ENCODE measurements at regions not wholly inside any gene's neighbourhood (a gene's known extent, or its start where the extent isn't known, plus 50 kb on each side); places are given as distances from the start of the nearest gene placed in this dataset.
"Not testable (repeated sequence)": the region's sequence is repeated elsewhere in the genome, so short reads cannot be mapped to it uniquely, and the experiment has no call there.

DNA sequence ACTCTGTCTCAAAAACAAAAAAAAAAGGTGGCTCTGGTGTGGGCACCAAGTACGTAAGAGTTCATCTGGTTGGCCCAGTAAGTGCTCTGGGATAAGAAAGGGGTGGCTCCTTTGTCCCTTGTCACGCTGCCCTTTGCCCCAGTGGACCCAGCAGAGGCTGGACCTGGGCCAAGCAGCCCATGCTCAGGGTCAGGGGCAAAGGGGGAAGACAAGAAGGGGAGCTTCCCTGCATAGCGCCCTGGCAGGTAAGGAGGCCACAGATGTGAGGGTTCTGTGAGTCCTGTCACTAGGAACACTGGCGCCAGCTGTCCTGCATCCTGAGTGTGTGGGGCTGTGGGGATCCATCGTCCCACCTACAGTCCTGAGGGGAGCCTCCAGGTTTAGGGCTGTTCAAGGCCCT, 65.3 kb downstream of the GADD45G start:
- DNase-seq (ENCODE audit: low spot score) = no peak
- intact Hi-C loops (cut with DNase I) = no loop called here

DNA sequence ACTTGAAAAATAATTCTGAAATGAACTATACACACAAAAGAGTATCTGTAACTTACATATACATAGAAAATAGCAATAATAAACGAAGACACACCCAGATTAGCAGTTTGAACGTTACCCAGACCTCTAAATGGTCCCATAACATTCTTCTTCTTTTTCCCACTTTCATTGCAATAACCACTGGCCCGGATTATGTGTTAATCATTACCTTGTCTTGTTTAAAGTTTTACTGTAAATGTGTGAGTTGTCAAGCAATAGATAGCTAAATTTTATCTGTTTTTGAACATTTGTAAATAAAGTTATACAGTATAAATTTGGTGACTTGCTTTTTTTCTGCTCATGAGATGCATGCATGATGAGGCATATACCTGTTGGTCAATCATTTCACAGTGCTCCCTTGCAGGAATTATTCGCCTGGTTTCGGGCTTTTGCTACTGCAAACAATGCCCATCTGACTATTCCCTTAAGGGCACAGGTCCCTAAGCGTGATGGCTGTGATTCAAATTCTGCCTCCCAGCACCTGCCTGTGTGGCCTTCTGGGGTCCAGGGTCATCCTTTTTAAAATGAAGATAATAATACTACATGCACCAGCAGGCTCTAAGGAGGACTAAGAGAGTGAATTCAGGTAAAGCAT, 66.1 kb downstream of the GADD45G start:
- intact Hi-C loops (cut with DNase I) = no loop called here

DNA sequence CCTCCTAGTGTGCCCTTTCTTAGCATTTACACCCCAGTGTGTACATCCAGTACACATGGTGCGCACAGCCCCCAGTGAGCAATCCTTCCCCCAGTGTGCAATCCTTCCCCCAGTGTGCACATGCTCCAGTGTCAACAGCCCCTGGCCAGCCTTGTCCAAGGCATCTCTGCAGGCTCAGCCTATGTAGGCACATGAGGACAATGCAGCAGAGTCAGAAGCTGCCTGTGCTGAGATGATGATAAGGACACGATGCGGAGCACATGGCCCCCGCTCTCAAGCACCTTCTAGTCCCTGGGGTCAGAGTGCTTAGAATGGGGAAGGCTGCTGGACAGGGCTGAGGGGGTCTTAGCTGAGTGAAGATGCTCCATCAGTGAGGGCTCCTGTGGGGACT, 69.8 kb downstream of the GADD45G start:
- no peak for DNase-seq (ENCODE audit: low spot score)
- intact Hi-C loops (cut with DNase I) = no loop called here

More for the DNA sequence above, 66.1 kb downstream of the GADD45G start:
- DNase-seq (ENCODE audit: low spot score) = no peak

DNA sequence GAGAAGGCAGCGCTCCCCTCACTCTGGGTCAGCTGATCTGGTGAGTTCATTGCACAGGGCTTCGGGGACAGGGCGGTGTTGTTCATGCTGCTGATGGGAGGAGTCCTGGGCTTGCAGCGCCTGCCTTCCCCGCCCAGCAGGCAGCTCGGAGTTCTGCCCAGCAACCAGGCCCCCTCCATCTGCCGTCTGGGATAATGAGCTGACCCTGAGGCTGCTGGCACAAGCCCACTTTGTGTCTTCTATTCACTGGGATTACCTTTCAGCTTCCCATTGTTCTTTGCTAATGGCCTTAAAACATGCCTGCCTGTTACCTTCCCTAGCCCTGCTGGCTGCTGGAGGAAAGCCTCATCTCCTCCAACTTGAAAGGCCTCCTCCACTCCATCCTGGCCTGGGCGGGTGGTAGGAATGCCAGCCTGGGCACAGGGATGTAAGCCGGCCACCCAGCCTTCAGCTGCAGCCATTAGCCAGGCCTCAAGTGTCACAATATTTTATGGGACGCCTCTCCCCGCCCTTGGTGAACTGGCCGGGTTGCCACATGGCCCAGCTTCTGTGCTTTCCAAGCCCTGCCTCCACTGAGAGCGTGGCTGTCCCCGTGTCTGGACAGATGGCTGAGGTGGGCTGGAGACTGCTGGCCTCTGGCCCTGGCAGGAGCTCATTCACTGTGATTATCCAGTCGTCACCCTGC, 70.4 kb downstream of the GADD45G start:
- intact Hi-C loops (cut with DNase I) = no loop called here

DNA sequence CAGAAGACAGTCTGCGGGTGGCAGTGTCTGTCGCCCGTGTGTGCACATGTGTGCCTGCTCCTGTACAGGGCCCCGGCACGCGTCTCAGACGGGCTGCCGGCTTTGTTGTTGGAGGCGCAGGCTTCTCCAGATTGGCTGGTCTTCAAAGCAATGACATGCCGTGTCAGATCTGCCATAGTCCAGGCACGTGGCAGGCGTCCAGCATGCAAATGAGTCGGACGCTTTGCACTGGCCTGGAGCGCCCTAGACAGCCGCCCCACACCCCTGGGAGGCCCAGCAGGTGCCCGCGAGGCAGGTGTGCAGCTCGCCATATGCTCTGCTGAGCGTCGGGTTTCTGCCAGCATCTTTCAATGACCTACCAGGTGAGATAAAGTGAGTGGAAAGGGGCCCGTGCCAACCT, 71.5 kb downstream of the GADD45G start:
- peak; percentile 48 for DNase-seq (ENCODE audit: low spot score)
- intact Hi-C loops (cut with DNase I) = no loop called here

More for the DNA sequence above, 70.4 kb downstream of the GADD45G start:
- no peak for DNase-seq (ENCODE audit: low spot score)

DNA sequence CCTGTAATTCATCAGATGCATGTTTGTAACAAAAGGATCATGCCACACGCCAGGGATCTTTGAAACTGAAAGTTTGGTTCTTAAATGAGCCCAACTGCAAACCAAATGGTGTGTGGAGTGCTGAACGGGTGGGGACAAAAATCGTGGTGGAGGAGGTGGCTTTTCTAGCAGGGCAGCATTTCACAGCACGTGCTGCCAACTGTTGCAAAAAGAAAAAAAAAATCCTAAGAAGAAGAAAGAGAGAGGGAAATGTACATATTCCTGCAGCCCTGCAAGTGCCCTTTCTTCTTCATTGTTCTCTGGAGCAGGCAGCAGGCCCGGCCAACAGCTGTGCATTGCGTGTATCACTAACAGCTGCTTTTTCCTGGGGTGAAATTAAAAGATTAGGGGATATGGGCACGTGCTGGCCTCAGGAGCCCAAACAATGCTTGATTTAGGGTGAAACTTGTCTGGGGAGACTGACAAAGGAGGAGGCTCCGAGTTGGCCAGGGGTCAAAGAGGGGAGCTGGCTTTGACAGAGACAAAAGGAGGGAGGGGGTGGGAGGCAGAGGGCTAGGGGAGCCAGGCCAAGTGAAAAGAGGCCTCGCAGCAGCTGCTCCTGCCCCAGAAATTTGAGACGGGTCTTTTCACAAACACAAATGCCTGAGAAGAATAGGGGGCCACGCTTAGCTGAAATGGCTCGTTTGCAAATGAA, 73.0 kb downstream of the GADD45G start:
- DNase-seq (ENCODE audit: low spot score) = peak; percentile 38
- intact Hi-C loops (cut with DNase I) = no loop called here

DNA sequence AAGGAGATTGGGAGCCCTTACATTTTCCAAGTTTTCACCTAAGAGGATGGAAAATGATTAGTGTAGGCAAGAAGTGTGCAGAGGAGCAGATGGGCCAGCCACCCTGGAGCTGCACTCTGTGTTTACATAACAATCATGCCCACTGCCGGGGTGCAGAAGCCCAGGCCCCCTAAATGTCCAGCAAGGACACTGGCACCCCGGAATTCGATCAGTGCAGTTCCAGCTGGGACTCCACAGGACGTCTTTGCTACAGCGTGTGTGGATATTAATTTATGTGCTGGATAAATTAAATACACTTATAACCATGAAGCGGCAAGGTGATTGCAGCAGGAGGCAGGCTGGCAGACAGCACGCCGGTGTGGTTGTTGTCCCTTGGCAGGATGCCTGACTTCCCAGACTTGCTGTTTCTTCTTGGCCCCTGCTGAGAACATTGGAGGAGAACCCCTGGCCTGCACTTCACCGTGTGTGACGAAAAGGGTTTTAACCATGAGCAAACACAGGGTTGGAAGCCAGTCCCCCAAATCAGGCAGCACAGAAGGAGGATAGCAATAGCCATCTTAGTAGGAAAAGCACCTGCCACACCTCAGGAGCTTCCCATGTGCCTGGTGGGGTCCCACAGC, 73.7 kb downstream of the GADD45G start:
- intact Hi-C loops (cut with DNase I) = no loop called here
- DNase-seq (ENCODE audit: low spot score) = no peak

DNA sequence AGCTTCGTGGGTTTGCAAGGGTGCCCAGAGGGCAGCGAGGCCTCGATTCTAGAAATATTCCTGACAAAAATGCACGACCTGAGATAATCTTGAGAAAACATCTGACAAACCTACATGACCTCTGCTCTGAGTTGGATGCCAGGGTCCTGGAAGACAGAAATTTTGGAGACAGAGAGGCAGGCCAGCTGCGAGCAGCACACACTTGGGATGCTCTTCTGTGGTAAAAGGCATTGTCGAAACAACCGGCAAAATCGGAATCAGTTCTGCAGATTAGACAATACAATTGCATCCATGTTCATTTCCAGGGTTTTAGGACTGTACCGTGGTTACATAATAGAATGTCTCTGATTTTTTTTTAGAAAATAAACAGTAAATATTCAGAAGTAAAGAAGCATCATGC, 74.2 kb downstream of the GADD45G start:
- intact Hi-C loops (cut with DNase I) = no loop called here
- no peak for DNase-seq (ENCODE audit: low spot score)

DNA sequence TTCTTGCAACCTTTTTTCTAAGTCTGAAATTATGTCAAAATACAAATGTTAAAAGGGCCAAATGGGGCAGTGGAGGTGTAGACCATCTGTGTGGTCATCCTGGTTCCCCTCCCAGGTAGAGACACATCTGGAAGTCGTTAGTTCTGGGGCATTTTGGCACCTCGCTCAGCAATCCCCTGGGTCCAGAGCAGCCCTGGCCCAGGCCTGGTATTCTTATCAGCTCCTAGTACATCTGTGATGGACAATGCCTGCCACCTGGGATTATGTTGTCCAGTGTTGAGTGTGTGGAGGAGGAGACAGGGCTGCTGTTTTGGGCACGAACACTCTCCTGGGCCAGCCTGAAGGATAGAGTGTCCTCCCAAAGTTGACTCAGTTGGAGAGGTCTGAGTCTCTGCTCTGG, 74.8 kb downstream of the GADD45G start:
- DNase-seq (ENCODE audit: low spot score) = no peak
- intact Hi-C loops (cut with DNase I) = no loop called here

DNA sequence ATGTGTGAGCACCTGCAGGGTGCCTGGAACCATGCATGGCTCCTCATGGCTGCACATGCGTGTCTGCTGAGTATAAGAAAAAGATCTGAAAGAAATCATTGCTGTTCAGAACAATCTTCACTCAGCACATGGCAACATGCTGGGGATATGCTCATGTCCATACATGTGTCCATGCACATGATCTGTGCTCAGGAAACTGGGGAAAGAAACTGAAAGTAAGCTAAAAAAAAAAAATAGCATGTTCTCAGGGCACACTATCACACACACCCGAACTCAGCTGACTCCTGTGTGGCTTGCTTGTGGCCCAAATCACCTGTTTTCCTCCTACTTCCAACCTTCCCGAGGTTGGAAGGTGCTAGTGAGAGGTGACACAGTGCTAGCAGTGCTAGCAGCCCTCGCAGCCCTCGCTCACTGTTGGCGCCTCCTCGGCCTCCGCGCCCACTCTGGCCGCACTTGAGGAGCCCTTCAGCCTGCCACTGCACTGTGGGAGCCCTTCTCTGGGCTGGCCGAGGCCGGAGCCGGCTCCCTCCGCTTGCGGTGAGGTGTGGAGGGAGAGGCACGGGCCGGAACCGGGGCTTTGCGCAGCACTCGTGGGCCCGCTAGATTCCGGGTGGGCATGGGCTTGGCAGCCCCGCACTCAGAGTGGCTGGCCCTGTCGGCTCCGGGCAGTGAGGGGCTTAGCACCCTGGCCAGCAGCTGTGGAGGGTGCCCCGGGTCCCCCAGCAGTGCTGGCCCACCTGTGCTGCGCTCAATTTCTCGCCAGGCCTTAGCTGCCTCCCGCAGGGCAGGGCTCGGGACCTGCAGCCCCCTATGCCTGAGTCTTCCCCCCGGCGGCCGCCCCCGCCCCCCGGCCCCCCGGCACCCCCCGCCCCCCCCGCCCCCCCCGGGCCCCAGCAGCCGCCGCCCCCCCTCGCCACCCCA, 76.0 kb downstream of the GADD45G start:
- DNase-seq (ENCODE audit: low spot score) = peak; percentile 80
- intact Hi-C loops (cut with DNase I) = no loop called here

DNA sequence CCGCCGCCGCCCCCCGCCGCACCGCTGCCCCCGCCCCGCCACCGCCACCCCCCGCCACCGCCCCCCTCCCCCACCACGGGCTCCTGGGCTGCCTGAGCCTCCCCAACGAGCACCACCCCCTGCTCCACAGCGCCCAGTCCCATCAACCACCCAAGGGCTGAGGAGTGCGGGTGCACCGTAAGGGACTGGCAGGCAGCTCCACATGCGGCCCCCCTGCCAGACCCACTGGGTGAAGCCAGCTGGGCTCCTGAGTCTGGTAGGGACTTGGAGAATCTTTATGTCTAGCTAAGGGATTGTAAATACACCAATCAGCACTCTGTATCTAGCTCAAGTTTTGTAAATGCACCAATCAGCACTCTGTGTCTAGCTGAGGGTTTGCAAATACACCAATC, 76.7 kb downstream of the GADD45G start:
- intact Hi-C loops (cut with DNase I) = not testable (repeated sequence)
- peak; percentile 37 for DNase-seq (ENCODE audit: low spot score)

DNA sequence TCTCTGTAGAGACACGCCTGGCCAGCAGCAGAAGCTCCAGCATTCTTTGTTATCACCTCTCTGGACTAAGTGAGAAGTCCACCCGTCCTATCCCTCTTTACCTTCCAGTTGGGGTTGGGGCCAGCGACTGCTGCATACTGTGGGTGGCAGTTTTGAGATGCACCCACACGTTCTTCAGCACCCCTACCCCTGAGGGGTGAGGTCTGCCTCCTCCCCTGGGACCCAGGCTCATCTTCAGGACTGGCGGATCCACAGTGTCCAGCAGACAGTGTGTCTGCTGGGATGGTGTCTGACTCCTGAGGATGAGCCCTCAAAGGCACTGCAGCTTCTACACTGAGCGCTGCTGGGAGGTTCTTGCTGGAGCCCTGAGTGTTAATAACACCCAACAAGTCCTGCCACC, 78.8 kb downstream of the GADD45G start:
- intact Hi-C loops (cut with DNase I) = no loop called here

DNA sequence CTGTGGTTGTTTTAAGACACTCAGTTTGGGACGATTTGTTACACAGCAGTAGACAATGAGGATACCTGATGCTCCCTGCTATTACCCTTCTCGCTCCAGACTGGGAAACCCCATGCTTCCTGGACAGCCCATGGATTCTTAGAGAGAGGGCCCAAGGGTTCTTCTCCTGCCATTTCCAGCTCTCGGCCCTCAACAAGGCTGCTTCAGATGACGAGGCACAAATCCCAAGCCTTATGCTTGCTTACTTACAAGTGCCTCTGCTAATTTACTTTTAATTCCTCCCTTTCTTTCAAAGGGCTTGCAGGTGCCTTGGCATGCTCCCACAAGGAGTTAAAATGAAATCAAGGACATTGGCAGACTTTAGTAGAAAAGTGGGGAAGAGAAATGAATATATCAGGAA, 79.4 kb downstream of the GADD45G start:
- peak; percentile 19 for DNase-seq (ENCODE audit: low spot score)
- intact Hi-C loops (cut with DNase I) = no loop called here

More for the DNA sequence above, 78.8 kb downstream of the GADD45G start:
- DNase-seq (ENCODE audit: low spot score) = peak; percentile 63

DNA sequence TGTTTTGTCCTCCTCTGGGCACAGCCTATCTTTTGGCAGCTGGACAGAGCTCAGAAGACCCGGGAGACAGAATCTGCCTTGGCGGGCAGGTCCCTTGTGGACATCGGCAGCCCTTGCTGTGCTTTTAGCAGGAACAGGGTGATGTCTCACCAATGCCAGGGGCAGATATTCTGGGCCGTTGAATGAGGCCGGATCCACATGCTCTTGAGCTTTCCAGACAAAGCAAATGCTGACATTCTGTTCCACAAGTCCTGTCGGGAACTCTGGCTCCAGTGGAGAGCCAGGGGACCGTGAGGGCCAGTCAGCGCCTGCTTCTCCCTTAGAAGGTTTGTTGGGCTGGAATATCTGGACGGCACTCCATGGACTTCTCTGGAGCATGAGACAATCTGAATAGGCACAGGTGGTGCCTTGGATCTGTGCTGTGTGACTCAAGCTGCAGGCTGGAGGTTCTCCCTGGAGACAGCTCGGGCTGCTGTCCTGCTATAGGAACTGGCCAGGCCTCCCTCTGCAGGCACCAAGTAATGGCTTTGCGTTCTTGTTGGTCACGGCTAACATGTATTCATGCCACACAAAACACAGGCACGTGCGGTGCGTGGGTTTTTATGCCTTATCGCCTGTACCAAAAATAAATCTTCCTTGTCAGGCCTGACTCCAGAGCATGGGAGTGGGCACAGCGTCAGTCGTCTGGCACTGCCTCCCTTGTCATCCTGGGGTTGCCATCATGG, 80.3 kb downstream of the GADD45G start:
- peak; percentile 57 for DNase-seq (ENCODE audit: low spot score)
- intact Hi-C loops (cut with DNase I) = no loop called here

DNA sequence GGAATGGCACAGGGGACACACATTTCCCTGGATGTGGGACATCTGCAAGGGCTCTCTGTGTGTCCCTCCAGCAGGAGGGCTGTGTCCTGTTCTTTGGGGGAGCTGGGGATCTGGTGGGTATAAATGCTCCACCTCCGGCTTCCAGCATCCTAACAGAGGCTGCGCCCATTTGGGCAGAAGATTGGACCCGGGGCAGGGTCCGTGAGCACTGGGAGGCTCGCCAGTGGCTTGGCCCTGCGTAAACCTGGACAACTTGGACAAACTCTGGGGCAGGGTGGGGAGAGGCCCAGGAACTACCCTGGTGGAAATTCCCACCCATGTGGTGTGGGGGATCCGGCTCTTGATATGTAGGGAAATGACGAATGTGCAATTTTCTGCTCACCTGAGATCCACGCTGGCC, 80.9 kb downstream of the GADD45G start:
- peak; percentile 78 for DNase-seq (ENCODE audit: low spot score)
- intact Hi-C loops (cut with DNase I) = no loop called here

DNA sequence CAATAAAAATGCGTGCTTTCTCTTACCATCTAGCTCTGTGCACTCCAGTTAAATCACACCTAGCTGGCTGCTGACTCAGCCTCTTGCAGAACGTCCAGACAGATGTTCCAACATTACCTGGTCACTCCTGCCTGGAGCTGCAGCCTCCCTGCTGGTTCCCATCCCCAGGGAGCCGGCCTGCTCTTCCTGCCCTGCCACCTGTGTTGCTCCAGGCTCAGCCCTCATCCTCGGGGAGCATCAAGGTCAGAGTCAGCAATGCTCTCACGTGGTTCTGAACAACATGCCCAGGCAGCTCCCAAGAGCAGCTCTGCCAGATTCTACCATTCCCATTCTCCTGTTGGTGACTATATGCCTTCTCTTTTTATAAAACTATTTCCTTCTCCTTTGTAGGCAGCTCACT, 81.3 kb downstream of the GADD45G start:
- peak; percentile 36 for DNase-seq (ENCODE audit: low spot score)
- intact Hi-C loops (cut with DNase I) = no loop called here

DNA sequence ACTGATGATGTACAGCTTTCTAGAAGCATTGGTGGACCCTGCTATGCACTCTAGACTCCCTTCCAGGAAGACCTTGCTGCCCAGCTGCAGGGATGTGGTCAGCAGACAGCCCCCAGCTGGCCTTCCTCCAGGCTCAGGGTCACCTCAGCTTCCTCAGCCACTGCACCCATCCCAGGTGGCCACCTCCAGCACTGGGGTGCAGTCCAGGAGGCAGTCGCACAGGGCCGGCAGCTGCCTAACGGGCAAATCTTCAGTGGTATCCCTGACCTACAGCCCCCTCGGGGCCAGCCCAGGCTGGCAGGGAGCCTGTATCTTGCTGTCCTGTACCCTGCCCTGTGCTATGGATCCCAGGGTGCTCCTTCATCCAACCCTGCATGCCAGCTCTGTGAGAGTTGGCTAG, 81.8 kb downstream of the GADD45G start:
- DNase-seq (ENCODE audit: low spot score) = peak; percentile 67
- intact Hi-C loops (cut with DNase I) = no loop called here

DNA sequence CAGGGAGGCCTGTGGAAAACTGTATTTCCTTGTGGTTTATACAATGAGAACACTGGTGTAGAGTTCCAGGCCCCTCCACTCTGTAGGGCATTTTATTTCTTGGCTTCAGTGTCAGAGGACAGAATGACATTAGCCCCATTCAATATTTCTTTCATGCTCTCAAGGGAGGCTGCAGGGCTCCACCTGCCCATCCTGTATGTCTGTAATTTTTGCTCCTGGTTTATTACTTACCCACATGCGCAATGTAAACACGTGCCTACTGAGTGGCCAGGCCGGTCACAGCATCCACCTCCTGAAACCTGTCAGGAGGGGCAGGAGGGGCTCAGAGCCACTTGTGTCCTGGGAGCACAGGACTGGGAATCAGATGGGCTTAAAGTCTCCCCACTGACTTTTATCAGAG, 82.4 kb downstream of the GADD45G start:
- intact Hi-C loops (cut with DNase I) = no loop called here
- peak; percentile 24 for DNase-seq (ENCODE audit: low spot score)

DNA sequence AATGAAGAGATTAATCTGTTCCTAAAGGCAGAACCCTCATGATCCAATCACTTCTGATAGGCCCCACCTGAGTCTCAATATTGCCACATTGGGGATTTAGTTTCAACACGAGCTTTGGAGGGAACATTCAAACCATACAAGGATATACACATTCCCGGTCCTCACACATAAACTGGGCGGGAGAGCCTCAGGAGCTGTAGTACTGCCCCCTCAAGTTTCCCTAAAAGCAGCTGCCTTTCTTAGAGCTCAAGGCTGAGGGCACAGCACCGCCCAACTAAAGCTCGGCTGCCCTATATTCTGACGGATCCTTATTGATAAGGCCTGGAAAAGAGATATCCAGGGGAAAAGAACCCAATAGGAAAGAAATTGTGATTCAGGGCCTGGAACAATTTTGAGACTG, 83.0 kb downstream of the GADD45G start:
- intact Hi-C loops (cut with DNase I) = no loop called here
- DNase-seq (ENCODE audit: low spot score) = no peak

Measured in posterior vena cava (tissue), 2 donors.